HepG2 (cell line): ENCODE measurements at regions not wholly inside any gene's neighbourhood (a gene's known extent, or its start where the extent isn't known, plus 50 kb on each side); places are given as distances from the start of the nearest gene placed in this dataset.

Experiments
- ATAC-seq: fragments of 200-7000 bp; cut with Tn5 transposase; 3 replicates; pipeline ENCODE4 v1.9.1; 2020; ENCODE audit warnings: mild to moderate bottlenecking, moderate library complexity
- BruUV-seq: library from RNA; stranded (reverse); fragments of 400-500 nt; replicated peaks from 2 replicates; lab custom pipeline; 2021; lab: Mats Ljungman, UMichigan
- CTCF ChIA-PET: fragments of 300-600 bp; formaldehyde crosslinking; extraction: SDS; loops from one replicate; lab custom pipeline; 2021; ENCODE audit warnings: low total read pairs, inconsistent platforms, low intra/inter-chr PET ratio; lab: Yijun Ruan, JAX
- POLR2A ChIA-PET: fragments of 350-600 bp; sonication (Branson Sonifier 250); formaldehyde crosslinking; loops from one replicate; lab custom pipeline; 2020; ENCODE audit warnings: antibody characterized with exemption, inconsistent platforms; lab: Yijun Ruan, JAX
- DNase-seq: peaks from one replicate; pipeline ENCODE4 v3.0.0-alpha.2; 2015; ENCODE audit warnings: low spot score
- FAIRE-seq: peaks from 3 replicates; lab custom pipeline; 2011; peaks lifted over from hg19 to GRCh38; lab: Jason Lieb, UNC
- H2AFZ ChIP-seq: one replicate; pipeline ENCODE4 v1.6.1; 2011; ENCODE audit warnings: low read length, inconsistent platforms
- H3K27ac ChIP-seq: fragments of 300-600 bp; 3 replicates; pipeline ENCODE4 v1.8.0; 2011; ENCODE audit warnings: mixed run types, mild to moderate bottlenecking, mixed read lengths, low read length, inconsistent platforms; ENCODE audit not compliant: insufficient read depth; ENCODE audit errors: extremely low read length
- H3K27me3 ChIP-seq, 2 experiments: fragments of 200-600 bp in 1 of 2; 2 replicates in 1 of 2; 3 replicates in 1 of 2; pipeline versions ENCODE4 v1.6.0 to v1.8.0; 2011; ENCODE audit warnings: low read length in 2 of 2, mild to moderate bottlenecking in 2 of 2, moderate library complexity in 2 of 2, inconsistent platforms in 1 of 2; ENCODE audit not compliant: insufficient read depth in 2 of 2, control insufficient read depth in 1 of 2
- H3K36me3 ChIP-seq, 2 experiments: fragments of 200-600 bp in 1 of 2; replicated peaks in 1 of 2; 2 replicates in 1 of 2; 3 replicates in 1 of 2; pipeline versions ENCODE4 v1.5.1 to v1.8.0; 2011; ENCODE audit warnings: low read length in 2 of 2, inconsistent platforms in 1 of 2; ENCODE audit not compliant: insufficient read depth in 2 of 2, control insufficient read depth in 1 of 2
- H3K4me1 ChIP-seq: 2 replicates; pipeline ENCODE4 v1.5.1; 2012; ENCODE audit warnings: low read length, inconsistent platforms; ENCODE audit not compliant: insufficient read depth
- H3K4me2 ChIP-seq: 2 replicates; pipeline ENCODE4 v1.6.0; 2011; ENCODE audit warnings: low read depth, low read length, inconsistent platforms
- H3K4me3 ChIP-seq, 3 experiments: fragments of 200-600 bp in 1 of 3; sonication (generic), shearing (Covaris generic) in 1 of 3; replicated peaks in 1 of 3; 2 replicates each; pipeline ENCODE4 v1.5.1; 2011 to 2016; ENCODE audit warnings: low read length in 3 of 3, inconsistent platforms in 2 of 3, low read depth in 2 of 3, mild to moderate bottlenecking in 2 of 3, control low read depth in 1 of 3, mixed read lengths in 1 of 3; ENCODE audit not compliant: insufficient read depth in 1 of 3
- H3K79me2 ChIP-seq: one replicate; pipeline ENCODE4 v1.6.1; 2011; ENCODE audit warnings: low read length, inconsistent platforms; ENCODE audit not compliant: insufficient read depth
- H3K9ac ChIP-seq: 2 replicates; pipeline ENCODE4 v1.6.0; 2011; ENCODE audit warnings: mild to moderate bottlenecking, low read depth, low read length, inconsistent platforms; ENCODE audit not compliant: insufficient read depth
- H3K9me3 ChIP-seq: 2 replicates; pipeline ENCODE4 v1.5.1; 2012; ENCODE audit warnings: mild to moderate bottlenecking, low read length
- H4K20me1 ChIP-seq: 2 replicates; pipeline ENCODE4 v1.6.0; 2011; ENCODE audit warnings: inconsistent platforms, mild to moderate bottlenecking, low read length, moderate library complexity; ENCODE audit not compliant: insufficient read depth
- CREM ChIP-seq, 2 experiments: sonication (generic) in 1 of 2; formaldehyde crosslinking in 1 of 2; IDR thresholded peaks; 2 replicates each; pipeline versions ENCODE4 v1.4.0 to v1.6.1; 2016 to 2020; ENCODE audit warnings: antibody characterized with exemption in 1 of 2, mild to moderate bottlenecking in 1 of 2, missing genetic modification reagents in 1 of 2
- DNMT1 ChIP-seq: sonication (generic); formaldehyde crosslinking; IDR thresholded peaks from 2 replicates; pipeline ENCODE4 v1.5.1; 2020; ENCODE audit warnings: mild to moderate bottlenecking, missing genetic modification reagents
- HCFC1 ChIP-seq: fragments of 150-350 bp; IDR thresholded peaks from 2 replicates; pipeline ENCODE4 v1.6.1; 2014; ENCODE audit warnings: low read depth, low read length
- HES4 ChIP-seq: sonication (generic); formaldehyde crosslinking; IDR thresholded peaks from 2 replicates; pipeline ENCODE4 v1.9.0; 2021; ENCODE audit warnings: mild to moderate bottlenecking, missing genetic modification reagents, borderline replicate concordance
- MATR3 ChIP-seq: sonication (generic); formaldehyde crosslinking; IDR thresholded peaks from 2 replicates; pipeline ENCODE4 v1.4.0; 2020; ENCODE audit warnings: missing genetic modification reagents
- SAP130 ChIP-seq: IDR thresholded peaks from 2 replicates; pipeline ENCODE4 v1.6.1; 2016; ENCODE audit warnings: low read depth
- SRSF4 ChIP-seq: fragments of 200-400 bp; formaldehyde crosslinking; IDR thresholded peaks from one replicate; pipeline ENCODE4 v1.6.1; 2018; ENCODE audit warnings: mild to moderate bottlenecking, low read depth, low read length, moderate library complexity; ENCODE audit not compliant: poor library complexity, severe bottlenecking
- TCF7 ChIP-seq: sonication (generic); IDR thresholded peaks from 2 replicates; pipeline ENCODE4 v1.6.1; 2016; ENCODE audit warnings: antibody characterized with exemption, low read depth
- ZFP36L1 ChIP-seq: sonication (generic); formaldehyde crosslinking; IDR thresholded peaks from 2 replicates; pipeline ENCODE4 v1.8.0; 2022; ENCODE audit warnings: mild to moderate bottlenecking, missing genetic modification reagents, moderate library complexity
- ZNF484 ChIP-seq: sonication (generic); formaldehyde crosslinking; IDR thresholded peaks from 2 replicates; pipeline ENCODE4 v1.5.1; 2020; ENCODE audit warnings: mild to moderate bottlenecking, low read depth, missing genetic modification reagents, borderline replicate concordance
- ZNF569 ChIP-seq: sonication (generic); formaldehyde crosslinking; IDR thresholded peaks from 2 replicates; pipeline ENCODE4 v1.5.0; 2020; ENCODE audit warnings: mild to moderate bottlenecking, missing genetic modification reagents, moderate library complexity, borderline replicate concordance
- WGBS: methylation state at CpG from one replicate; pipeline ENCODE4 v1.1.6; 2017; ENCODE audit warnings: low lambda C conversion rate; 5-methylcytosine and 5-hydroxymethylcytosine counted together
- in situ Hi-C: cut with HindIII; loops from 2 replicates; pipeline ENCODE4 v1.10.0; 2017; ENCODE audit warnings: low pct_unique_long_range_greater_than_20kb; ENCODE audit not compliant: extremely low pct_ligation_motif_present
- intact Hi-C: fragments of 100-400 bp; cut with micrococcal nuclease; formaldehyde crosslinking; loops from one replicate; pipeline ENCODE4 v1.10.0; 2022; ENCODE audit not compliant: unreplicated experiment
- TF ChIP-seq, protein P1 (sequence below): sonication (generic); formaldehyde crosslinking; IDR thresholded peaks from 2 replicates; pipeline ENCODE4 v1.8.0; 2022; ENCODE audit warnings: mild to moderate bottlenecking, missing genetic modification reagents; ENCODE audit not compliant: insufficient replicate concordance
- TF ChIP-seq, protein P2 (sequence below): sonication (generic); formaldehyde crosslinking; IDR thresholded peaks from 2 replicates; pipeline ENCODE4 v1.4.0; 2020; ENCODE audit warnings: missing genetic modification reagents
- TF ChIP-seq, protein P3 (sequence below): fragments of 450-650 bp; IDR thresholded peaks from 2 replicates; pipeline ENCODE4 v1.6.1; 2016
- TF ChIP-seq, protein P4 (sequence below): sonication (generic); formaldehyde crosslinking; IDR thresholded peaks from 2 replicates; pipeline ENCODE4 v1.5.1; 2020; ENCODE audit warnings: mild to moderate bottlenecking, missing genetic modification reagents, borderline replicate concordance
- TF ChIP-seq, protein P5 (sequence below): sonication (generic); formaldehyde crosslinking; IDR thresholded peaks from 2 replicates; pipeline ENCODE4 v1.5.0; 2020; ENCODE audit warnings: missing genetic modification reagents, mild to moderate bottlenecking, borderline replicate concordance

DNA sequence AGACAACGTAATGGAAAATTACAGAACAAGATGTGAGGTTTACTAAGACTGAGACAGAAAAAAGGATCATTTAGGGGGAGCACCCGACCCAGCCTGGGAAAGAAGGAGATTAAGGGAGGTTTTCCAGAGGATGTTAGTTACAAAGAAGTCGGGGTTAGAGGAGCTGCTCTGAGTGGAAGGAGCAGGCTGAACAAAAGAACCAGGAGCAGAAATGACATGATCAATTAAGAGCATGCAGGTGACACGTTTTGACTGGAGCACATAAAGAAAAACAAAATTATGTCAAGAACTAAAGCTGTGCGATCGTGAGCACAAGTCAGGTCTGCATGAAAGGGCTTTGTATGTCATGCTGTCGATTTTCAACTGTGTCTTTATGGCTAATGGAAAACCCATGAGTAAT, 417.3 kb upstream of the MARCKS start (continued):
- TF ChIP-seq, protein P1, sequence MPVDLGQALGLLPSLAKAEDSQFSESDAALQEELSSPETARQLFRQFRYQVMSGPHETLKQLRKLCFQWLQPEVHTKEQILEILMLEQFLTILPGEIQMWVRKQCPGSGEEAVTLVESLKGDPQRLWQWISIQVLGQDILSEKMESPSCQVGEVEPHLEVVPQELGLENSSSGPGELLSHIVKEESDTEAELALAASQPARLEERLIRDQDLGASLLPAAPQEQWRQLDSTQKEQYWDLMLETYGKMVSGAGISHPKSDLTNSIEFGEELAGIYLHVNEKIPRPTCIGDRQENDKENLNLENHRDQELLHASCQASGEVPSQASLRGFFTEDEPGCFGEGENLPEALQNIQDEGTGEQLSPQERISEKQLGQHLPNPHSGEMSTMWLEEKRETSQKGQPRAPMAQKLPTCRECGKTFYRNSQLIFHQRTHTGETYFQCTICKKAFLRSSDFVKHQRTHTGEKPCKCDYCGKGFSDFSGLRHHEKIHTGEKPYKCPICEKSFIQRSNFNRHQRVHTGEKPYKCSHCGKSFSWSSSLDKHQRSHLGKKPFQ: no peak
- TF ChIP-seq, protein P2, sequence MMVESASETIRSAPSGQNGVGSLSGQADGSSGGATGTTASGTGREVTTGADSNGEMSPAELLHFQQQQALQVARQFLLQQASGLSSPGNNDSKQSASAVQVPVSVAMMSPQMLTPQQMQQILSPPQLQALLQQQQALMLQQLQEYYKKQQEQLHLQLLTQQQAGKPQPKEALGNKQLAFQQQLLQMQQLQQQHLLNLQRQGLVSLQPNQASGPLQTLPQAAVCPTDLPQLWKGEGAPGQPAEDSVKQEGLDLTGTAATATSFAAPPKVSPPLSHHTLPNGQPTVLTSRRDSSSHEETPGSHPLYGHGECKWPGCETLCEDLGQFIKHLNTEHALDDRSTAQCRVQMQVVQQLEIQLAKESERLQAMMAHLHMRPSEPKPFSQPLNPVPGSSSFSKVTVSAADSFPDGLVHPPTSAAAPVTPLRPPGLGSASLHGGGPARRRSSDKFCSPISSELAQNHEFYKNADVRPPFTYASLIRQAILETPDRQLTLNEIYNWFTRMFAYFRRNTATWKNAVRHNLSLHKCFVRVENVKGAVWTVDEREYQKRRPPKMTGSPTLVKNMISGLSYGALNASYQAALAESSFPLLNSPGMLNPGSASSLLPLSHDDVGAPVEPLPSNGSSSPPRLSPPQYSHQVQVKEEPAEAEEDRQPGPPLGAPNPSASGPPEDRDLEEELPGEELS (CRISPR knock-in tag): no peak
- TF ChIP-seq, all 625 proteins: peak for 0

DNA sequence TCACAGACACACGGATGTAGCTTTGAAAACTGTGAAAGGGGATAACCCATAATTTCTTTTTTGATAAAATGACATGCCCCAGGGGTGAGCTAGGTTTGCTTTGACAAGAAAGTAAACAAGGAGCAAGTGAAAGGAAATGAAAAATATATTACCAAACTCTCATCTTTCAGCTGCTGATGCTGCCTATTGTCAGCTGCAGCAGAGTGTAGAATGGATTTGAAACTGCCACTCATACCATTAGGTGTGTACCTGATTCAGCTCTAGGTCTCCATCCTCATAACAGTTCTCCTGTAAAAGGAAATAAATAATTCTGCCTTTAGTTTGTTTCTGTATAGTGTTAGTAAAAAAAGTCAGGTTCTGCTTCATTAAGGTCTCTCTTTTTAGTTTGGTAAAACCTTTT, 415.1 kb upstream of the MARCKS start:
- Histone ChIP-seq H2AFZ (no peak overlapping the region), H3K9me3 (no peaks in the 10 kb centered on the region), H3K79me2 (no peaks in the 10 kb centered on the region), H4K20me1 (no peaks in the 10 kb centered on the region), H3K36me3 (no peaks in the 10 kb centered on the region), H3K4me1 (no peaks in the 10 kb centered on the region), H3K4me2 (no peak overlapping the region), H3K27me3 (no peaks in the 10 kb centered on the region), H3K27ac (no peak overlapping the region), H3K9ac (no peak overlapping the region), H3K4me3 (no peak overlapping the region)
- no peak for DNase-seq
- POLR2A ChIA-PET: no interaction called here
- FAIRE-seq: no peak
- in situ Hi-C loops: no loop called here
- CTCF ChIA-PET: no interaction called here
- ATAC-seq: no peak
- WGBS: 7% methylated on average over 1 of the region's 1 CpG
- intact Hi-C loops: no loop called here
- BruUV-seq: no TSS peak
- TF ChIP-seq DNMT1 (CRISPR knock-in tag) (no peak), ZFP36L1 (CRISPR knock-in tag) (no peak), SAP130 (CRISPR knock-in tag) (no peak), HCFC1 (no peak), SRSF4 (no peak), MATR3 (CRISPR knock-in tag) (no peak), HES4 (CRISPR knock-in tag) (no peak), ZNF484 (CRISPR knock-in tag) (no peak), ZNF569 (CRISPR knock-in tag) (no peak), CREM (IDR thresholded peaks at IDR 0.05) (no peak), CREM (CRISPR knock-in tag; IDR thresholded peaks at IDR 0.05) (no peak), TCF7 (no peak)
- TF ChIP-seq, protein P3, sequence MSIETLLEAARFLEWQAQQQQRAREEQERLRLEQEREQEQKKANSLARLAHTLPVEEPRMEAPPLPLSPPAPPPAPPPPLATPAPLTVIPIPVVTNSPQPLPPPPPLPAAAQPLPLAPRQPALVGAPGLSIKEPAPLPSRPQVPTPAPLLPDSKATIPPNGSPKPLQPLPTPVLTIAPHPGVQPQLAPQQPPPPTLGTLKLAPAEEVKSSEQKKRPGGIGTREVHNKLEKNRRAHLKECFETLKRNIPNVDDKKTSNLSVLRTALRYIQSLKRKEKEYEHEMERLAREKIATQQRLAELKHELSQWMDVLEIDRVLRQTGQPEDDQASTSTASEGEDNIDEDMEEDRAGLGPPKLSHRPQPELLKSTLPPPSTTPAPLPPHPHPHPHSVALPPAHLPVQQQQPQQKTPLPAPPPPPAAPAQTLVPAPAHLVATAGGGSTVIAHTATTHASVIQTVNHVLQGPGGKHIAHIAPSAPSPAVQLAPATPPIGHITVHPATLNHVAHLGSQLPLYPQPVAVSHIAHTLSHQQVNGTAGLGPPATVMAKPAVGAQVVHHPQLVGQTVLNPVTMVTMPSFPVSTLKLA: no peak
- TF ChIP-seq, protein P4, sequence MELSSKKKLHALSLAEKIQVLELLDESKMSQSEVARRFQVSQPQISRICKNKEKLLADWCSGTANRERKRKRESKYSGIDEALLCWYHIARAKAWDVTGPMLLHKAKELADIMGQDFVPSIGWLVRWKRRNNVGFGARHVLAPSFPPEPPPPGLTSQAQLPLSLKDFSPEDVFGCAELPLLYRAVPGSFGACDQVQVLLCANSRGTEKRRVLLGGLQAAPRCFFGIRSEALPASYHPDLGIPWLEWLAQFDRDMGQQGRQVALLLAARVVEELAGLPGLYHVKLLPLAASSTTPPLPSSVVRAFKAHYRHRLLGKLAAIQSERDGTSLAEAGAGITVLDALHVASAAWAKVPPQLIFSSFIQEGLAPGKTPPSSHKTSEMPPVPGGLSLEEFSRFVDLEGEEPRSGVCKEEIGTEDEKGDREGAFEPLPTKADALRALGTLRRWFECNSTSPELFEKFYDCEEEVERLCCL (CRISPR knock-in tag): no peak
- TF ChIP-seq, protein P5, sequence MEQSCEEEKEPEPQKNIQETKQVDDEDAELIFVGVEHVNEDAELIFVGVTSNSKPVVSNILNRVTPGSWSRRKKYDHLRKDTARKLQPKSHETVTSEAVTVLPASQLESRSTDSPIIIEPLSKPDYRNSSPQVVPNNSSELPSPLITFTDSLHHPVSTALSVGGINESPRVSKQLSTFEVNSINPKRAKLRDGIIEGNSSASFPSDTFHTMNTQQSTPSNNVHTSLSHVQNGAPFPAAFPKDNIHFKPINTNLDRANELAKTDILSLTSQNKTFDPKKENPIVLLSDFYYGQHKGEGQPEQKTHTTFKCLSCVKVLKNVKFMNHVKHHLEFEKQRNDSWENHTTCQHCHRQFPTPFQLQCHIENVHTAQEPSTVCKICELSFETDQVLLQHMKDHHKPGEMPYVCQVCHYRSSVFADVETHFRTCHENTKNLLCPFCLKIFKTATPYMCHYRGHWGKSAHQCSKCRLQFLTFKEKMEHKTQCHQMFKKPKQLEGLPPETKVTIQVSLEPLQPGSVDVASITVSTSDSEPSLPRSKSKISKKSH: no peak
